Endothelial cell of umbilical vein (primary cell): ENCODE measurements at regions not wholly inside any gene's neighbourhood (a gene's known extent, or its start where the extent isn't known, plus 50 kb on each side); places are given as distances from the start of the nearest gene placed in this dataset.

Source experiments
- BruUV-seq: library from RNA; stranded (reverse); fragments of 400-500 nt; replicated peaks from 2 replicates; lab custom pipeline; 2021; lab: Mats Ljungman, UMichigan
- CTCF ChIA-PET: fragments of 300-600, 350-600 bp; sonication (Branson Sonifier 250); formaldehyde crosslinking; loops from one replicate; lab custom pipeline; 2021; ENCODE audit warnings: antibody characterized with exemption, inconsistent platforms; lab: Charles Lee
- POLR2A ChIA-PET: fragments of 300-600, 350-600 bp; sonication (Branson Sonifier 250); formaldehyde crosslinking; loops from one replicate; lab custom pipeline; 2021; ENCODE audit warnings: antibody characterized with exemption, inconsistent platforms; lab: Charles Lee
- DNase-seq: peaks from one replicate; pipeline ENCODE4 v3.0.0-alpha.2; 2011; ENCODE audit warnings: low read depth, low spot score
- FAIRE-seq: peaks from 2 replicates; lab custom pipeline; 2011; peaks lifted over from hg19 to GRCh38; lab: Jason Lieb, UNC
- H2AFZ ChIP-seq: 2 replicates; pipeline ENCODE4 v1.6.0; 2012; ENCODE audit warnings: low read depth, low read length, control low read depth, inconsistent platforms
- H3K27ac ChIP-seq: 2 replicates; pipeline ENCODE4 v1.5.1; 2011; ENCODE audit warnings: low read depth, mild to moderate bottlenecking, control low read depth, low read length, moderate library complexity; ENCODE audit not compliant: insufficient read depth
- H3K27me3 ChIP-seq, 2 experiments: 2 replicates each; pipeline versions ENCODE4 v1.6.0 to v1.6.1; 2011; ENCODE audit warnings: low read length in 2 of 2, mixed read lengths in 1 of 2; ENCODE audit not compliant: control insufficient read depth in 2 of 2, insufficient read depth in 2 of 2
- H3K36me3 ChIP-seq, 2 experiments: 2 replicates in 1 of 2; 3 replicates in 1 of 2; pipeline ENCODE4 v1.5.1; 2011; ENCODE audit warnings: low read length in 2 of 2, mild to moderate bottlenecking in 1 of 2, moderate library complexity in 1 of 2; ENCODE audit not compliant: control insufficient read depth in 2 of 2, insufficient read depth in 2 of 2; ENCODE audit errors: extremely low read depth in 1 of 2
- H3K4me1 ChIP-seq: 3 replicates; pipeline ENCODE4 v1.5.1; 2011; ENCODE audit warnings: mild to moderate bottlenecking, low read length; ENCODE audit not compliant: control insufficient read depth, insufficient read depth; ENCODE audit errors: extremely low read depth
- H3K4me2 ChIP-seq: 2 replicates; pipeline ENCODE4 v1.6.1; 2011; ENCODE audit warnings: low read length, control low read depth, mixed read lengths; ENCODE audit not compliant: insufficient read depth
- H3K4me3 ChIP-seq, 3 experiments: fragments of 200-600 bp in 1 of 3; sonication (generic), shearing (Covaris generic) in 1 of 3; replicated peaks in 1 of 3; 2 replicates each; pipeline ENCODE4 v1.5.1; 2011 to 2016; ENCODE audit warnings: control low read depth in 3 of 3, low read length in 3 of 3, mild to moderate bottlenecking in 2 of 3, inconsistent platforms in 1 of 3, low read depth in 1 of 3, moderate library complexity in 1 of 3; ENCODE audit not compliant: insufficient read depth in 1 of 3
- H3K79me2 ChIP-seq: 2 replicates; pipeline ENCODE4 v1.6.0; 2012; ENCODE audit warnings: low read length, inconsistent platforms; ENCODE audit not compliant: control insufficient read depth, insufficient read depth
- H3K9ac ChIP-seq: replicated peaks from 2 replicates; pipeline ENCODE3; 2011; ENCODE audit warnings: low read length, control low read depth; ENCODE audit not compliant: insufficient read depth; ENCODE audit errors: extremely low read depth
- H3K9me1 ChIP-seq: replicated peaks from 3 replicates; pipeline ENCODE4 v1.6.0; 2011; ENCODE audit warnings: mild to moderate bottlenecking, low read length; ENCODE audit not compliant: control insufficient read depth, insufficient read depth; ENCODE audit errors: extremely low read depth
- H3K9me3 ChIP-seq: replicated peaks from 2 replicates; pipeline ENCODE4 v1.5.1; 2012; ENCODE audit warnings: low read length, inconsistent platforms; ENCODE audit not compliant: control insufficient read depth, insufficient read depth
- H4K20me1 ChIP-seq: replicated peaks from 2 replicates; pipeline ENCODE3; 2011; ENCODE audit warnings: mild to moderate bottlenecking, low read length; ENCODE audit not compliant: control insufficient read depth, insufficient read depth; ENCODE audit errors: extremely low read depth
- EZH2 ChIP-seq: IDR thresholded peaks from 2 replicates; pipeline ENCODE4 v1.6.1; 2012; ENCODE audit warnings: borderline replicate concordance, low read depth, mild to moderate bottlenecking, moderate library complexity, low read length, inconsistent platforms; ENCODE audit not compliant: severe bottlenecking
- JUN ChIP-seq: IDR thresholded peaks from 2 replicates; pipeline ENCODE4 v1.6.1; 2011; ENCODE audit warnings: borderline replicate concordance, low read depth; ENCODE audit not compliant: insufficient read length, insufficient read depth
- MYC ChIP-seq: IDR thresholded peaks from one replicate; pipeline ENCODE4 v1.6.1; 2011; ENCODE audit warnings: mild to moderate bottlenecking, low read depth, low read length
- POLR2A ChIP-seq: IDR thresholded peaks from 2 replicates; pipeline ENCODE4 v1.6.1; 2012; ENCODE audit warnings: low read depth, mild to moderate bottlenecking, control low read depth, low read length
- POLR2AphosphoS5 ChIP-seq: IDR thresholded peaks from 2 replicates; pipeline ENCODE4 v1.6.1; 2012; ENCODE audit warnings: low read depth, mild to moderate bottlenecking, control low read depth, low read length, moderate library complexity; ENCODE audit not compliant: insufficient read depth
- dilution Hi-C: fragments of 300-500 bp; cut with MboI; formaldehyde crosslinking; loops from one replicate; pipeline ENCODE4 v1.15.0; 2019; ENCODE audit warnings: low sequenced_read_pairs; ENCODE audit not compliant: extremely low pct_ligation_motif_present
- intact Hi-C: fragments of 100-400 bp; cut with micrococcal nuclease; formaldehyde crosslinking; loops from one replicate; pipeline ENCODE4 v1.10.0; 2022
- TF ChIP-seq, protein P1 (sequence below): IDR thresholded peaks from 2 replicates; pipeline ENCODE4 v1.6.1; 2011; ENCODE audit not compliant: insufficient read depth, insufficient read length
- TF ChIP-seq, protein P2 (sequence below), 2 donors: IDR thresholded peaks; 1 replicate in 1 of 2; 2 replicates in 1 of 2; pipeline ENCODE4 v1.5.1; 2011; ENCODE audit warnings: low read length in 2 of 2, mild to moderate bottlenecking in 2 of 2, moderate library complexity in 2 of 2, control low read depth in 1 of 2, inconsistent platforms in 1 of 2, low read depth in 1 of 2; ENCODE audit not compliant: insufficient read depth in 1 of 2; ENCODE audit errors: extremely low read depth in 1 of 2

DNA sequence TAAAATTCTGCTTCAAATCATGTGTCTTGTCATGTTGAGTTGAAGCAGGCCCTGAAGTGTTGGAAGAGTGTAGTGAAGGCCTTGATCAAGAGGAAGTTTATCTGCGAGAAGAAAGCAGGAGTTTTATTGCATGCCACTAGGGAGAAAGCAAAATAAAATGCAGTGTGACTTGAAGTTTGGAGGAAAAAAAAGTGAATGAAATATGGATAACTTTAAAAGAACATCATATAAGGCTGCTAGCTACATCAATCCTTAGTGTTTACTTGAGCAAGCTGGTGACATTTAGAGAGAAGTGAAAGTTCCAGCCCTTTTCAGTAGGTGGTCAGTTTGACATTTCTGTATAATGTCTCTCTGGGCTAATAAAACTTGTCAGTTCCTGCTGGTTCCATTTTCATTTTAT is 841.1 kb downstream of the TMTC2 start:
- FAIRE-seq (no peak), DNase-seq (no peak)
- Histone ChIP-seq H3K79me2 (no peaks in the 10 kb centered on the region), H3K4me3 (no peak overlapping the region), H3K27me3 (no peaks in the 10 kb centered on the region), H3K4me2 (no peak overlapping the region), H3K36me3 (no peaks in the 10 kb centered on the region), H2AFZ (no peak overlapping the region), H3K9me3 (no peaks in the 10 kb centered on the region), H3K9ac (no peak overlapping the region), H3K4me1 (no peaks in the 10 kb centered on the region), H3K9me1 (no peaks in the 10 kb centered on the region), H3K27ac (no peak overlapping the region), H4K20me1 (no peaks in the 10 kb centered on the region)
- no TSS peak for BruUV-seq
- intact Hi-C loops: no loop called here
- ChIA-PET CTCF (no interaction called here), POLR2A (no interaction called here)
- TF ChIP-seq JUN (no peak), EZH2 (no peak), POLR2A (no peak), POLR2AphosphoS5 (no peak), MYC (no peak)
- TF ChIP-seq, protein P1, sequence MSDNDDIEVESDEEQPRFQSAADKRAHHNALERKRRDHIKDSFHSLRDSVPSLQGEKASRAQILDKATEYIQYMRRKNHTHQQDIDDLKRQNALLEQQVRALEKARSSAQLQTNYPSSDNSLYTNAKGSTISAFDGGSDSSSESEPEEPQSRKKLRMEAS: no peak
- TF ChIP-seq, protein P2, sequence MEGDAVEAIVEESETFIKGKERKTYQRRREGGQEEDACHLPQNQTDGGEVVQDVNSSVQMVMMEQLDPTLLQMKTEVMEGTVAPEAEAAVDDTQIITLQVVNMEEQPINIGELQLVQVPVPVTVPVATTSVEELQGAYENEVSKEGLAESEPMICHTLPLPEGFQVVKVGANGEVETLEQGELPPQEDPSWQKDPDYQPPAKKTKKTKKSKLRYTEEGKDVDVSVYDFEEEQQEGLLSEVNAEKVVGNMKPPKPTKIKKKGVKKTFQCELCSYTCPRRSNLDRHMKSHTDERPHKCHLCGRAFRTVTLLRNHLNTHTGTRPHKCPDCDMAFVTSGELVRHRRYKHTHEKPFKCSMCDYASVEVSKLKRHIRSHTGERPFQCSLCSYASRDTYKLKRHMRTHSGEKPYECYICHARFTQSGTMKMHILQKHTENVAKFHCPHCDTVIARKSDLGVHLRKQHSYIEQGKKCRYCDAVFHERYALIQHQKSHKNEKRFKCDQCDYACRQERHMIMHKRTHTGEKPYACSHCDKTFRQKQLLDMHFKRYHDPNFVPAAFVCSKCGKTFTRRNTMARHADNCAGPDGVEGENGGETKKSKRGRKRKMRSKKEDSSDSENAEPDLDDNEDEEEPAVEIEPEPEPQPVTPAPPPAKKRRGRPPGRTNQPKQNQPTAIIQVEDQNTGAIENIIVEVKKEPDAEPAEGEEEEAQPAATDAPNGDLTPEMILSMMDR (IDR thresholded peaks at IDR 0.05; ENCODE audit: extremely low read depth in 1 of 2, insufficient read depth in 1 of 2, low read depth in 1 of 2, low read length in 2 of 2): no peak
- dilution Hi-C loops: no loop called here
